Nephron (organoid): ENCODE measurements at regions not wholly inside any gene's neighbourhood (a gene's known extent, or its start where the extent isn't known, plus 50 kb on each side); places are given as distances from the start of the nearest gene placed in this dataset.

Experiments
- H3K27ac Mint-ChIP-seq, 3 experiments: 2 replicates each; pipeline ENCODE4 v1.8.0; 2020; ENCODE audit warnings: mixed read lengths in 3 of 3, mild to moderate bottlenecking in 2 of 3, moderate library complexity in 1 of 3
- H3K27me3 Mint-ChIP-seq: 2 replicates; pipeline ENCODE4 v1.8.0; 2021; ENCODE audit warnings: low read depth, mild to moderate bottlenecking, moderate library complexity, mixed read lengths
- H3K36me3 Mint-ChIP-seq: 2 replicates; pipeline ENCODE4 v1.8.0; 2020; ENCODE audit warnings: low read depth, mixed read lengths
- H3K4me1 Mint-ChIP-seq: 2 replicates; pipeline ENCODE4 v1.8.0; 2020; ENCODE audit warnings: mixed read lengths
- H3K4me3 Mint-ChIP-seq, 3 experiments: 2 replicates each; pipeline ENCODE4 v1.8.0; 2020; ENCODE audit warnings: mild to moderate bottlenecking in 3 of 3, mixed read lengths in 3 of 3, moderate library complexity in 2 of 3
- H3K9me3 Mint-ChIP-seq: 2 replicates; pipeline ENCODE4 v1.8.0; 2020; ENCODE audit warnings: mixed read lengths
- TF ChIP-seq, protein P1 (sequence below), 3 experiments: fragments of 200-600 bp; sonication (generic); IDR thresholded peaks; one replicate each; pipeline ENCODE4 v1.5.0; 2021; ENCODE audit warnings: antibody characterized with exemption in 3 of 3; ENCODE audit not compliant: unreplicated experiment in 3 of 3

DNA sequence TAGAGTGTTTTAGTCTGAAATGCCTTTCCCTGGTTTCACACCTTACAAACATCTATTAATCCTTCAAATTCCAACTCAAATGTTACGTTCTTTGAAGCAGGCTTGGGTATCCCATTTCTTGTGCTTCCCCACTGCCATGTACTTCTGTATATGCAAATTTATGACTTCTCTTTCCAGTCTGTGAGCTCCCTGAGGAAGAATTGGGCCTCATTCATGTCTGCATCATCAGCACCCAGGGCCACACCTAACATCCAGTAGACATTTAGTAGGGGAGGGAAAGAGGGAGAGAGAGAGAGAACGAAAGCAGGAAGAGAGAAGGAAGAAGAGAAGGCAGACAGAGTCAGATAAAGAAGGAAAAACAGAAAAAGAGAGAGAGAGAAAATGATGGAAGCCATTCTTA lies 53.3 kb upstream of the KY start:
- H3K27ac Mint-ChIP-seq = no peak overlapping the region
- H3K9me3 Mint-ChIP-seq = peaks cover 5% of the 10 kb centered on the region
- peaks cover 5% of the 10 kb centered on the region for H3K27me3 Mint-ChIP-seq
- H3K36me3 Mint-ChIP-seq = no peaks in the 10 kb centered on the region
- H3K4me3 Mint-ChIP-seq = no peak overlapping the region
- TF ChIP-seq, protein P1, sequence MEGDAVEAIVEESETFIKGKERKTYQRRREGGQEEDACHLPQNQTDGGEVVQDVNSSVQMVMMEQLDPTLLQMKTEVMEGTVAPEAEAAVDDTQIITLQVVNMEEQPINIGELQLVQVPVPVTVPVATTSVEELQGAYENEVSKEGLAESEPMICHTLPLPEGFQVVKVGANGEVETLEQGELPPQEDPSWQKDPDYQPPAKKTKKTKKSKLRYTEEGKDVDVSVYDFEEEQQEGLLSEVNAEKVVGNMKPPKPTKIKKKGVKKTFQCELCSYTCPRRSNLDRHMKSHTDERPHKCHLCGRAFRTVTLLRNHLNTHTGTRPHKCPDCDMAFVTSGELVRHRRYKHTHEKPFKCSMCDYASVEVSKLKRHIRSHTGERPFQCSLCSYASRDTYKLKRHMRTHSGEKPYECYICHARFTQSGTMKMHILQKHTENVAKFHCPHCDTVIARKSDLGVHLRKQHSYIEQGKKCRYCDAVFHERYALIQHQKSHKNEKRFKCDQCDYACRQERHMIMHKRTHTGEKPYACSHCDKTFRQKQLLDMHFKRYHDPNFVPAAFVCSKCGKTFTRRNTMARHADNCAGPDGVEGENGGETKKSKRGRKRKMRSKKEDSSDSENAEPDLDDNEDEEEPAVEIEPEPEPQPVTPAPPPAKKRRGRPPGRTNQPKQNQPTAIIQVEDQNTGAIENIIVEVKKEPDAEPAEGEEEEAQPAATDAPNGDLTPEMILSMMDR (IDR thresholded peaks at IDR 0.05; ENCODE audit: unreplicated experiment in 3 of 3) = no peak
- peaks cover 25% of the 10 kb centered on the region for H3K4me1 Mint-ChIP-seq

DNA sequence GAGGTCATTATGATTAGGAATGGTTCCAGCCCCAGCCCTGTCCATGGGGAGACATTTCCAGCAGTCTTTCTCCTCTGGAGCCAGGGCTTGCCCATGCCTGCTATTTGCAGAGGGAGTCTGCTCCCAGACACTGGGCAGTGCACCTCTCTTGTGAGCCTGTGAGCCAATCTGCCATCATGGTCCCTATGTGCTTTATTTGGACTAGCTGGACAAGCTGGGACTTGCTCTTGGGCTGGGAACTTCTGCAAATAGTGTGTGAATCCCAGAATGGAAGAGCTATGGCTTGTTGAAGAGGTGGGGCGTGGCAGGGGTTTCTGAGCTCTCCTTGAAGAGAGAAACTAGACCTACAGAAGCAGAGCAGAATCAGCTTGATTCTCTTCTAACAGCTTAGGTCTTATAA lies 53.7 kb upstream of the KY start:
- no peaks in the 10 kb centered on the region for H3K36me3 Mint-ChIP-seq
- no peak overlapping the region for H3K27ac Mint-ChIP-seq
- H3K9me3 Mint-ChIP-seq = peaks cover 5% of the 10 kb centered on the region
- no peak overlapping the region for H3K4me3 Mint-ChIP-seq
- peaks cover 5% of the 10 kb centered on the region for H3K27me3 Mint-ChIP-seq
- H3K4me1 Mint-ChIP-seq = peaks cover 26% of the 10 kb centered on the region
- TF ChIP-seq, protein P1 (IDR thresholded peaks at IDR 0.05; ENCODE audit: unreplicated experiment in 3 of 3) = no peak

DNA sequence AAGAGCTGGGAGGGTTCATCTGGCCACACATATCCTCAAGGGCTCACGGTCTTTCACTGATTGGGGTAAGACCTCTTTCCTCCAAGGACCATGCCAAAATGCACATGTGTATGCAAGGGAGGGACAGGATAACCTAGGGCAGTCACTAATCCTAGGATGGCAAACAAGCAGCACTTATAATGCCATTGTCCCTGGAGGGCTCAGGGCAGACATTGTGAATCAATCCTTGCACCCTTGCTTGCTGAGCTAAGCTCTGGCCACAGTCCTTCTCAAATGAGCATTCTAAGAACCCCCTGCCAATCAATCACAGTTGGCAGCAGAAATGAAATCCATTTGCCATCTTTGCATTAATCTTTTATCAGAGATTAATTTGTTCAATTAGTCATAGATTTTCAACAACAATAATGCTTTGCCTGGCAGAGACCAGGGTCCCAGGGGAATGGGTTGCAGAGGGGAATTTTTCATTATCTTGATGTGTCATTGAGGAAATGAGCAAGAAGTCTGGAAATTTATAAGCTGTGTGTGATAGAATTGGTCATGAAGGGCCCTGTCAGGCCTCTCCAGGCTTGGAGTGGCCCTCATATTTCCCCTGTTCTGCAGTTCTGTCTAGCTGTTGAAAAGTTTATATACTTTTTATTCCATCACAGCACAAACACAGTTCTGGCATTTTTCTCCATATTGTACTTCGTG lies 57.2 kb upstream of the KY start:
- H3K36me3 Mint-ChIP-seq = no peaks in the 10 kb centered on the region
- no peak overlapping the region for H3K27ac Mint-ChIP-seq
- peaks cover 5% of the 10 kb centered on the region for H3K27me3 Mint-ChIP-seq
- no peak overlapping the region for H3K4me3 Mint-ChIP-seq
- H3K9me3 Mint-ChIP-seq = no peaks in the 10 kb centered on the region
- TF ChIP-seq, protein P1 (IDR thresholded peaks at IDR 0.05; ENCODE audit: unreplicated experiment in 3 of 3) = no peak
- peaks cover 40% of the 10 kb centered on the region for H3K4me1 Mint-ChIP-seq

DNA sequence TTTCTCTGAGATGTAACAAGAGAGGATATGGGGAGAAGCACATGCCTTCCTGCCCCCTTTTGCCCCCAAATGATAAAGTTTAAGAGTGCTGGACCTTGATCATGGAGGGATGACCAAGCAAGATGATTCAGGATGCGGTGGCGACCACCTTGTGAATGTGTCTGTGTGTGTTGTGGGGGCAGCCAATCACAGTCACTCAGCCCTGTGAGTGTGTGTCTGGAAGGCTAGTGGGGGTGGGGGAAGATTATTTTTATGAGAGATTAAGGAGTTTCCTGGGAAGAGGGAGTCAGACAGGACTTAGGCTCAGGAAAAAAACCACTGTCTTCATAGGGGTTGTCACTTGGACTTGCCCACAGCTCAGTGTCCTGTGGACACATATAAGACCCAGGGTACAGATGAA lies 57.8 kb upstream of the KY start:
- TF ChIP-seq, protein P1 (IDR thresholded peaks at IDR 0.05; ENCODE audit: unreplicated experiment in 3 of 3) = no peak
- peaks cover 40% of the 10 kb centered on the region for H3K4me1 Mint-ChIP-seq
- no peaks in the 10 kb centered on the region for H3K9me3 Mint-ChIP-seq
- no peaks in the 10 kb centered on the region for H3K36me3 Mint-ChIP-seq
- H3K4me3 Mint-ChIP-seq = no peak overlapping the region
- peaks cover 5% of the 10 kb centered on the region for H3K27me3 Mint-ChIP-seq
- peak overlapping the region in 1 of 3 experiments; percentile 19 for H3K27ac Mint-ChIP-seq

DNA sequence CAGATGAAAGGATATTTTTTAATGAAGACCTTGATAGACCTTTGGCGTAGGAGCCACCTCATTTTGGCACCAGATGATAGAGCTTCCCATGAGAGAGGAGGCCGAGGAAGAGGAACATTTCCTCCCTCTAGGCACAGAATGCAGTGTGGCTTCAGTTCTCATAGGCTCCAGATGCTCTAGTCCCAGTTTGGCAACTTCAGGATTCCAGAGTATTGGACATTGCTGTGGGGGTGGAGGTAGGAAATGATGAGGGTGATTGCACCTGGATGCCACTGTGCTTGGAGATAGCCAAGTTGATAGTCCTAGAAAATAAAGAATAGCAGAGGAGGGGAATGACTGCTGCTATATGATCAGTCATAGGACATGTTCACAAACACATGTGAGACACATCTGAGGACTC lies 58.3 kb upstream of the KY start:
- Mint-ChIP-seq H3K9me3 (no peaks in the 10 kb centered on the region), H3K36me3 (no peaks in the 10 kb centered on the region), H3K4me3 (no peak overlapping the region), H3K27ac (peak overlapping the region in 1 of 3 experiments; percentile 19), H3K27me3 (peaks cover 5% of the 10 kb centered on the region), H3K4me1 (peaks cover 40% of the 10 kb centered on the region)
- TF ChIP-seq, protein P1 (IDR thresholded peaks at IDR 0.05; ENCODE audit: unreplicated experiment in 3 of 3) = no peak
